Left ventricle myocardium inferior (tissue), 1 donor: ENCODE measurements at regions not wholly inside any gene's neighbourhood (a gene's known extent, or its start where the extent isn't known, plus 50 kb on each side); places are given as distances from the start of the nearest gene placed in this dataset.

Experiments
- DNase-seq: peaks from one replicate; pipeline ENCODE4 v3.0.0-alpha.2; 2020
- H3K27ac ChIP-seq: fragments of 200-600 bp; replicated peaks from 2 replicates; pipeline ENCODE4 v1.8.0; 2021
- H3K27me3 ChIP-seq: fragments of 200-600 bp; 2 replicates; pipeline ENCODE4 v1.8.0; 2021; ENCODE audit warnings: low read depth
- H3K36me3 ChIP-seq: fragments of 200-600 bp; 2 replicates; pipeline ENCODE4 v1.8.0; 2021
- H3K4me1 ChIP-seq: fragments of 200-600 bp; 2 replicates; pipeline ENCODE4 v1.8.0; 2021
- H3K4me3 ChIP-seq: fragments of 200-600 bp; 2 replicates; pipeline ENCODE4 v1.8.0; 2021; ENCODE audit warnings: mild to moderate bottlenecking, moderate library complexity
- H3K9me3 ChIP-seq: fragments of 200-600 bp; replicated peaks from 2 replicates; pipeline ENCODE4 v1.8.0; 2021
- intact Hi-C: fragments of 100-400 bp; cut with micrococcal nuclease; formaldehyde crosslinking; loops from one replicate; pipeline ENCODE4 v1.11.0; 2022
- TF ChIP-seq, protein P1 (sequence below): fragments of 200-600 bp; IDR thresholded peaks from 2 replicates; pipeline ENCODE4 v1.8.0; 2021; ENCODE audit warnings: antibody characterized with exemption, mild to moderate bottlenecking, borderline replicate concordance
- donor health status: DM: no; HTN: yes; CAD: no; lungs with severe emphysema.

GRCh38 chr6:145045582-145045981 lies 689.7 kb downstream of the EPM2A start:
- DNase-seq, result no peak
- TF ChIP-seq, protein P1, sequence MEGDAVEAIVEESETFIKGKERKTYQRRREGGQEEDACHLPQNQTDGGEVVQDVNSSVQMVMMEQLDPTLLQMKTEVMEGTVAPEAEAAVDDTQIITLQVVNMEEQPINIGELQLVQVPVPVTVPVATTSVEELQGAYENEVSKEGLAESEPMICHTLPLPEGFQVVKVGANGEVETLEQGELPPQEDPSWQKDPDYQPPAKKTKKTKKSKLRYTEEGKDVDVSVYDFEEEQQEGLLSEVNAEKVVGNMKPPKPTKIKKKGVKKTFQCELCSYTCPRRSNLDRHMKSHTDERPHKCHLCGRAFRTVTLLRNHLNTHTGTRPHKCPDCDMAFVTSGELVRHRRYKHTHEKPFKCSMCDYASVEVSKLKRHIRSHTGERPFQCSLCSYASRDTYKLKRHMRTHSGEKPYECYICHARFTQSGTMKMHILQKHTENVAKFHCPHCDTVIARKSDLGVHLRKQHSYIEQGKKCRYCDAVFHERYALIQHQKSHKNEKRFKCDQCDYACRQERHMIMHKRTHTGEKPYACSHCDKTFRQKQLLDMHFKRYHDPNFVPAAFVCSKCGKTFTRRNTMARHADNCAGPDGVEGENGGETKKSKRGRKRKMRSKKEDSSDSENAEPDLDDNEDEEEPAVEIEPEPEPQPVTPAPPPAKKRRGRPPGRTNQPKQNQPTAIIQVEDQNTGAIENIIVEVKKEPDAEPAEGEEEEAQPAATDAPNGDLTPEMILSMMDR, result no peak

DNA sequence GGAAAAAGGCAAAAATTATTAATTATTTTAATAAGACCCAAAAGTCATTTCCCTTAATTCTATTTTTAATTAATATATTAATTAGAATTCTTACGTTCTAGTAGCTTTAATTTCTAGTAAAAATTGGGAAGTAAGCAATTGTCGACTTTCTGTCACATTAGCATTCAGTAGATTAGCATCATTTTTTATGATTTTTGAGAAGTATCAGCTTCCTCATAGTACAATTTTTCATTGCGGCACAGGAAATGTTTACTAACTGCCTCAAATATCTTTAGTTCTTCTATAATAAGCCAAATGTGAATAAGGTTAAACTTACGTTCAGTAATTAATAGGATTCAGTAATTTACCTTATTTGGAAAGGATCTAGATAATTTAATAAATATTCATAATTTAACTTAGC lies 687.4 kb downstream of the EPM2A start:
- no peak for DNase-seq
- TF ChIP-seq, protein P1, result no peak
- Histone ChIP-seq H3K9me3 (no peaks in the 10 kb centered on the region), H3K27ac (no peak overlapping the region), H3K36me3 (no peaks in the 10 kb centered on the region), H3K4me1 (peaks cover 13% of the 10 kb centered on the region), H3K27me3 (no peaks in the 10 kb centered on the region), H3K4me3 (no peak overlapping the region)
- intact Hi-C loops, result no loop called here

More at GRCh38 chr6:145045582-145045981, 689.7 kb downstream of the EPM2A start:
- Histone ChIP-seq H3K4me3 (no peak overlapping the region), H3K27me3 (no peaks in the 10 kb centered on the region), H3K27ac (no peak overlapping the region), H3K36me3 (no peaks in the 10 kb centered on the region), H3K9me3 (no peaks in the 10 kb centered on the region), H3K4me1 (peaks cover 13% of the 10 kb centered on the region)
- intact Hi-C loops, result no loop called here

GRCh38 chr6:145051661-145052060 lies 683.7 kb downstream of the EPM2A start:
- H3K4me3 ChIP-seq, result no peak overlapping the region
- TF ChIP-seq, protein P1, result no peak
- intact Hi-C loops, result no loop called here
- H3K27me3 ChIP-seq, result no peaks in the 10 kb centered on the region
- DNase-seq, result no peak
- H3K9me3 ChIP-seq, result no peaks in the 10 kb centered on the region
- H3K4me1 ChIP-seq, result no peaks in the 10 kb centered on the region
- H3K27ac ChIP-seq, result no peak overlapping the region
- H3K36me3 ChIP-seq, result no peaks in the 10 kb centered on the region

DNA sequence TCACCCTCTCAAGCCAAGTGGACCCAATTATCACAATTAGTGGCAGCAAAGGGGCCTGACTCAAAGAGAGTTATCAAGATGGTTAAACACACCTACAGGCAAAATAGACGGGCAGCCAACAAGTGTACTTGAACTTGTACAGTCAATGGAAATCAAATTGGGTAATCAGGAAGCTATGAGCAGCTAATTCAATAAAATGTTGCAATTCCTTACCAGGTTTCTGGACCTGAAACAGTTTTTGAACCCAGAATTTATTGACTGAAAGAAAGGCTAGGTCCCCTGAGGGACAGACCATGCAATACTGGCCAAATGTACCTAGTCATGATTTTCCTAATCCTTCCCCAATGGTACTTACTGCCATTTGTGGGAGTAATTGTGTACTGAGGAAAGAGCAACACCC lies 679.8 kb downstream of the EPM2A start:
- no peaks in the 10 kb centered on the region for H3K27me3 ChIP-seq

GRCh38 chr6:145060714-145061113 lies 674.6 kb downstream of the EPM2A start:
- Histone ChIP-seq H3K36me3 (no peaks in the 10 kb centered on the region), H3K4me3 (no peak overlapping the region), H3K27ac (no peak overlapping the region), H3K4me1 (no peaks in the 10 kb centered on the region), H3K9me3 (no peaks in the 10 kb centered on the region), H3K27me3 (no peaks in the 10 kb centered on the region)
- no peak for DNase-seq
- intact Hi-C loops, result no loop called here
- TF ChIP-seq, protein P1, result no peak

More for the DNA sequence above, 679.8 kb downstream of the EPM2A start:
- H3K9me3 ChIP-seq, result no peaks in the 10 kb centered on the region
- H3K27ac ChIP-seq, result no peak overlapping the region
- no peak overlapping the region for H3K4me3 ChIP-seq
- intact Hi-C loops, result no loop called here
- H3K4me1 ChIP-seq, result no peaks in the 10 kb centered on the region
- TF ChIP-seq, protein P1, result no peak
- no peaks in the 10 kb centered on the region for H3K36me3 ChIP-seq
- DNase-seq, result no peak

- H3K9me3 ChIP-seq, result no peaks in the 10 kb centered on the region
- H3K36me3 ChIP-seq, result no peaks in the 10 kb centered on the region
- intact Hi-C loops, result no loop called here
- DNase-seq, result no peak
- no peak overlapping the region for H3K27ac ChIP-seq
- H3K4me1 ChIP-seq, result no peaks in the 10 kb centered on the region
- TF ChIP-seq, protein P1, result no peak
- H3K27me3 ChIP-seq, result no peaks in the 10 kb centered on the region
- H3K4me3 ChIP-seq, result no peak overlapping the region
Measured at GRCh38 chr6:145063091-145063490, 672.2 kb downstream of the EPM2A start.
